ENCODE measurements at regions not wholly inside any gene's neighbourhood (a gene's known extent, or its start where the extent isn't known, plus 50 kb on each side); places are given as distances from the start of the nearest gene placed in this dataset.
"Not testable (repeated sequence)": the region's sequence is repeated elsewhere in the genome, so short reads cannot be mapped to it uniquely, and the experiment has no call there.

- no peak for DNase-seq
These were observed 54.9 kb upstream of the NBPF3 start for GRCh38 chr1:21385022-21385421.

DNA sequence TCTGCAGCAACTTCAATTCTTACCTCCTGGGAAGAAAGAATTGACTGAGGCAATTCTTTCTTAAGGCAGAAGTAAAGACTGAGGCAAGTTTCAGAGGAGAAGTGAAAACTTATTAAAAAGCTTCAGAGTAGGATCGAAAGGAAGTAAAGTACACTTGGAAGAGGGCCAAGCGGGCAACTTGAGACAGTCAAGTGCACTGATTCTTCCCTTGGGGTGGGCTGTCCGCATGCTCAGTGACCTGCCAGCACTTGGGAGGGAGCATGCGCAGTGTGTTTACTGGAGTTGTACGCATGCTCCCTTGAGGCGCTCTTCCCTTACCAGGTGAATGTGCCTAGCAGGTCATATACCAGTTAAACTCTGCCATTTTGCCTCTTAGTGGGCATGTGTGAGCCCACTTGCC, 55.3 kb upstream of the NBPF3 start:
- peak; percentile 39 to 57 for DNase-seq

GRCh38 chr1:21383785-21384401, 56.0 kb upstream of the NBPF3 start:
- no peak for DNase-seq

DNA sequence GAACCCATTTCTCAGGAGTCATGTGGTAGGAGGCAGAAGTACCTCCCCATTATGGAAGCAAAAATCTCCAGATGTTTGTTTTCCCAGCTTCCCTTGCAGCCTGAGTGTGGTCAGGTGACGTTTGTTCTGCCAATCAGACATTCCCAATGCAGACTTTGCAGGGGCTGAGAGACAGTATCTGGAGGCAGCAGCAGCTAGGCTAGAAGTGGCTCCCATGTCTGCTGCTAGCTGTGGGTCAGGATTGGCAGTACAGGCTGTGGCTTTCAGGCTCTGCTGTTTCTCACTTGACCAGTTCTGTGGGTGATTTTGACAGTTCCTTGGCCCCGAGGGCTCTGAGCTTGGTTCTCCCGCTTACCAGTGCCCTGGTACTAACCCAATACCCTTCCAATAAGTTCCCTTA, 58.6 kb upstream of the NBPF3 start:
- DNase-seq = no peak

- not testable (repeated sequence) for DNase-seq
These were observed 59.8 kb upstream of the NBPF3 start for GRCh38 chr1:21380147-21380546.

DNA sequence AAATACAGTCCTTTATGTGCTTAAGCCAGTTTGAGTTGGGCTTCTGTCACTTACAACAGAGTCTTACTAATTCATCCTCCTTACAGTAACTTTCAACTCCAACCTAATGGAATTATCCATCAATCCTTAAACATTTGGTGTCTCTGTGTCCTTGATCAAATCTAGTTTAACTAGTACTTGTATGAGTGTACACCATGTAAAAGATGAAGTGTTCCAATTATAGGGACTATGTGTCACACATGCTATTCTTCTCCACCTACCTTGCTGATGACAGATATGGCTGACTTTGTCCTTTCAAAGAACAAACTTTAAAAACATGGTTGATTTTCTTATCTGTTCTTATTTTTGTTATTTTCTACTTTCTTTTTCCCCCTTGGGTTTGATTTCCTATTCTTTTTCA, 60.4 kb upstream of the NBPF3 start:
- DNase-seq = no peak

DNA sequence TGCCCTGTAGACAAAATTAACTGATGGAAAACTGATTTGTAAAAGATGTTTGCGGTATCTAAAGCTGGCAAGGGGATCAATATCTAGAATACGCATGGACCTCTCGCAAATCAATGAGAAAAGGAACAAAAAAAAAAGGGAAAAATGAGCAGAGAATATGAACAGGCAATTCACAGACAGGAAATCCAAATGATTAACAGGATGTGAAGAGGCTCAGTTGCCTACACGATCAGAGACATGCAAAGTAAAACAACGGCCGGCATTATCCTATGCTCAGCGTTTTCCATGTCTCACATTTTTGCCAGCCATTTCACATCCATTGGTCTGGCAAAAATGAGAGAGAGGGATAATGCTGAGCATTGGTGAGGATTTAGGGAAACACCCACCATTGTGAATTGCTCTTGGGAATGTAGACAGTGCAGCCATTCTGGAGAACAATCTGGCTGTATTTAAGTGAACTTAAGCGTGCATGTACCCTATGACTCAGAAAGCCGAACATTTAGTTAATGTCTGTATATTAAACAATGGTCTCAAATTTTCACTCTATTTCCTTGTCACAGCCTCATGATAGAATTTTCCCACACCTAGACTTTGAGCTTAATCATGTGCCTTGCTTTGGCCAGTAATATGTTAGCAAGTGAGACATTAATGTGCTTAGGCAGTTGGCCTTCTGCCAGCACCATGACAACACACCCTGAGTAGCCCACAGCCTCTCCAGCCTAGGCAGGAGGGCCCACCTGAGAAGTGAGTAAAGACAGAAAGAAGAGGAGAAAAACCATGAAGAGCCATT, 61.0 kb upstream of the NBPF3 start:
- DNase-seq = no peak

- DNase-seq = no peak
These were observed 67.6 kb upstream of the NBPF3 start for GRCh38 chr1:21372383-21372782.

GRCh38 chr1:21369905-21370304, 70.0 kb upstream of the NBPF3 start:
- DNase-seq = no peak

GRCh38 chr1:21368515-21369289, 71.2 kb upstream of the NBPF3 start:
- peak; percentile 61 to 70 for DNase-seq

- not testable (repeated sequence) for DNase-seq
These were observed 71.9 kb upstream of the NBPF3 start for GRCh38 chr1:21367973-21368514.

- no peak for DNase-seq
These were observed 73.6 kb upstream of the NBPF3 start for GRCh38 chr1:21366288-21366687.

GRCh38 chr1:21365036-21365435, 74.8 kb upstream of the ECE1 start:
- DNase-seq = no peak

GRCh38 chr1:21362096-21362495, 71.8 kb upstream of the ECE1 start:
- no peak for DNase-seq

DNA sequence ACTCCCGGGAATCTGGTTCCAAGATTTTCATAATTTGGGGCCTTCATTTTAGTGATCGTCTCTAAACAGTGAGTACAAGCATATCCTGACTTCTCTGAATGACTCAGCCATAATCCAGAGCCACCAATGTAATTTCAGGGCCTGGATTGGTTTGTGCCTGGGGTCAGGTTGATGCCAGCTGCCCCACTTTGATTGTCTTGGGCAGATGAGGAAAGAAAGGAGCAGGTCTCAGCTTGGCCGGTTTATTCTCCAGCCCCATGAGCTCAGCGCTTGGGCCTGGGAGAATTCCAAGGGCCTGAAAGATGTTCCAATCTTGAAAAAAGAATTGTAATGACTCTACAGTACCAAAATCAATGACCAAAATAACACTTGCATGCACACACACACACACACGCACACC, 71.2 kb upstream of the ECE1 start:
- no peak for DNase-seq

GRCh38 chr1:21357161-21357560, 66.9 kb upstream of the ECE1 start:
- DNase-seq = no peak

- DNase-seq = no peak
These were observed 65.7 kb upstream of the ECE1 start for GRCh38 chr1:21355956-21356355.

- DNase-seq = no peak
These were observed 62.3 kb upstream of the ECE1 start for GRCh38 chr1:21352586-21352985.

- no peak for DNase-seq
These were observed 61.6 kb upstream of the ECE1 start for GRCh38 chr1:21351901-21352300.

GRCh38 chr1:21350202-21350885, 60.1 kb upstream of the ECE1 start:
- DNase-seq = no peak

DNA sequence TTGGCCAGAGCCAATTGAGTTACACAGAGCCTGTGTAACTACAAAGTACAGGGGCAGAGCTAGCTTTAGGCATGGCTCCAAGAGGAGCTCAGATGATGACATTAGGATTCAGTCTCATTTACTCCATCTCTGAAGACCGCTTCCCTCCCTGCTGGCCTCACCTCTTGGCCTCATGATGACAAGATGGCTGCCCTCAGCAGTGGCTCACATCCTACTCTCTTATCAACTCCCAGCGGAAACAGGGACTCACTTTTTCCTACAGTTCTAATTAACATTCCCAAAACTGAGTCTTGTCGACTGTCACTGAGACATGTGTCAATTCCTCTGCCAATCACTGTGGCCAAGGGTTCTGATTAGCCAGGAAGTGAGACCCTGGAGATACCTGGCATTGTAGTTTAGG, 59.4 kb upstream of the ECE1 start:
- DNase-seq = no peak

DNA sequence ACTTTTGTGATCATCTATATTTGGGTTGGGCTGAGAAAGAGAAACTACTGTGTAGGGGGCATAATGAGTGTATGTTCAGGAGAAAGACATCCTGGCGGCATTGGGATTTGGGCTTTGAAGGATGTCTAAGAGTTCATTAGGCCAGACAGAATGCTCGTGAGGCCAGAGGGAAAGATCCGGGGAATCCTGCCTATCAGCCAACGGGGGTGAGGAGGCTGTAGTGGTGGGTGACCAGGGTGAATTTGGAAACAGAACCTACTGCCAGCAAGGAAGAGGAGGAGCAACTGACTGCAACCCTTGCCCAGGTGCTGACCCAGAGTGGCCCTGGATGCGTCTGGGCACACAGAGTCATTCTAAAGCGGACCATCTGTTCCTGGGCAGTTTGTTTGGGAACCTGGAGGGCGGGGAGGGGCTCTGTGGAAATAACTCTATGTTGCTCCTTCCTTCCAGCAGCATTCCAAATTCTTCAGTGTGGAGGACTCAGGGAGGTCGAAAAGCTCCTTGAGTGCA, 56.9 kb upstream of the ECE1 start:
- no peak for DNase-seq

All from right lung (tissue), 2 donors.